GM18511 (cell line): ENCODE measurements at regions not wholly inside any gene's neighbourhood (a gene's known extent, or its start where the extent isn't known, plus 50 kb on each side); places are given as distances from the start of the nearest gene placed in this dataset.

Experiments used
- ATAC-seq: cut with Tn5 transposase; IDR thresholded peaks from one replicate; pipeline ENCODE4 v1.9.1; 2021; ENCODE audit warnings: mild to moderate bottlenecking, moderate library complexity; ENCODE audit not compliant: unreplicated experiment

GRCh38 chr18:30376515-30376914 lies 666.0 kb downstream of the DSC3 start:
- ATAC-seq: no peak

- no peak for ATAC-seq
Observed at GRCh38 chr18:30361864-30362540, 680.5 kb downstream of the DSC3 start.

GRCh38 chr18:30359521-30359920 lies 683.0 kb downstream of the DSC3 start:
- no peak for ATAC-seq

- ATAC-seq: no peak
Observed at GRCh38 chr18:30358555-30358954, 684.0 kb downstream of the DSC3 start.

- ATAC-seq: no peak
Observed at GRCh38 chr18:30352551-30353168, 689.9 kb downstream of the DSC3 start.

GRCh38 chr18:30350263-30350662 lies 692.3 kb downstream of the DSC3 start:
- ATAC-seq: no peak

DNA sequence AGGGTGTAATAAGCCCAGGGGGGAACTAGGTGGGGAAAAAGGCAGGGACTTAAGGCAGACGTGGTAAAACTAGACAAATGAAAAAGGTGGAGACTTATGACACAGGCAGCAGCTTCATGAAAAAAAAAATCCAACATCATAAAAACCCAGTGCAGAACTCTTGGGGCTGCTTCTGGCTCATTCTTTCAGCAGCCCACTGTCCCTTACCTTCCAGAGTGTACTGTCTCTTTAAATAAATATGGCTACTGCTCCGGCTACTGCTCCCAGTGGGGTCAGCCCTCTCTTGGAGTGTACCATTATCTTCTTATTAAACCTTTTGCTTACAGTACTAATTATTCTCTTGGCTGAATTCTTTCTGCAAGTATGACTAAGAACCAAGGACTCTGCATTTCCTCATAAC lies 699.5 kb downstream of the DSC3 start:
- no peak for ATAC-seq

- ATAC-seq: no peak
Observed at GRCh38 chr18:30342675-30343074, 699.9 kb downstream of the DSC3 start.

DNA sequence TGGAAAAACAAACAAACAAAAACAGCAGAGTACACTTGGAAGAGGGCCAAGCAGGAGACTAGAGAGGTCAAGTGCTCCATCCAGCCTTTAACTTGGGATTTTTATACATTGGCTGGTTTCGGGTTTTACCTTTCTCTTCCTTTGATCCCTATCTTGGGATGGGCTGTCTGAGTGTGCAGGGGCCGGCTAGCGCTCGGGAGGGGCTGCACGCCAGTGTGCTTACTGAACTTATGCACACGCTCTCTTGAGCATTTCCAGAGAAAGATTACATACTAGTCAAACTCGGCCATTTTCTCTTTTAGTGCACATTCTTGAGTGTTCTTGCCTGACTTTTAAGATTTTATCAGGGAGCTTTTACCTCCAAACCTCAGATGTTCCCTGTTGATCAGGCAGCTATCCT lies 707.8 kb downstream of the DSC3 start:
- ATAC-seq: no peak

DNA sequence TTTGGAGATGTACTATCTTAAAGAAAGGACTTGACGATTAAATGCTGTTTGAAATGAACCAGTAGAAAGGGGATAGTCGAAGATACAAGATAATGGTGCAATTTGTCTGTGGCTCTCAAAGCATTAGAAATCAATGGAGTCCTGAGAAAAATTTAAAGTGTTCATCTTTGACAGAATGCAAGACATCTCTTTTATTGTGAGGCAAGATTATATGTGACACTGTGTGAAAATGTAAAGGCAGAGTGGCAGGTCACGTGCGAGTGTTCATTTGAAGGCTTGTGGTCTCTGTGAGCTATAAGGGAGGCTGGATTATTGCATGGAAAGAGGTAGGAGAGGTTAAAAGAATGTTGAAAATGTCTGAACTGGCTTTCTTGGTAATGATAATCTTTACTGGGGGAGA lies 709.2 kb downstream of the DSC3 start:
- ATAC-seq: no peak

- no peak for ATAC-seq
Observed at GRCh38 chr18:30328839-30329238, 713.7 kb downstream of the DSC3 start.

DNA sequence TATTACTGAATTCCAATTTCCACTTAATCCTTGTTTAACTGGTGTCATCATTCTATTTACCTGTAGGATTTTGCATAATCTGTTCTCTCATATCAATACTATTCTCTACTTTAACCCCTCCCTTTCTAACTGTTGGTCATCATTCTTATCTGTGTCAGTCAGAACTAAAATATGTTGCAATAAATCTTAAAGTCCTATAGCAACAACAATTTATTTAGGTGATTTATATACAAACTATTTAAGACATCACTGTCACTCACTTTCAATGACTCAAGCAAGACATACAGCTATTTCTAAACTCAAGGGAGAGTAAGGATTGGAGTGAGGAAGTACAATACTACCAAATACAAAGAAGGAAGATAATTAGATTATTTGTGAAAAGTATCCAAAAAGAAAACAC lies 740.4 kb downstream of the DSC3 start:
- ATAC-seq: no peak

DNA sequence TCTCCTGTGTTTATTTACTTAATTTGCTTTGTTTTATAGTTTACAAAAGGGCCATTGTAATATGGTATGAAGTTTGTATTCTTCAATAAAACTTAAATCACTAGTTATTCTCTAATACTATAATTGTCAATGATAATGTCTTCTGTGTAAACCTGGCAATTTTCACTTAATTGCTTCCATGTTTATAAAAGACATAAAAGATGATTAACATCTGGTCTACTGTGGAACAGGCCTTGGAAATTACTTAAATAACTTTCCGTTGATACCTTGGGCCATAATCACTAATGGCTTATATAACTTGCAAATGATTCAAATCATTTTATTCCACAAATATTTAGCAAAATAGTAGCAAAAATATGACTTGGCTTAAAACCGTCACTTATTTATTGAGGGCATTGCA lies 743.8 kb downstream of the DSC3 start:
- no peak for ATAC-seq

DNA sequence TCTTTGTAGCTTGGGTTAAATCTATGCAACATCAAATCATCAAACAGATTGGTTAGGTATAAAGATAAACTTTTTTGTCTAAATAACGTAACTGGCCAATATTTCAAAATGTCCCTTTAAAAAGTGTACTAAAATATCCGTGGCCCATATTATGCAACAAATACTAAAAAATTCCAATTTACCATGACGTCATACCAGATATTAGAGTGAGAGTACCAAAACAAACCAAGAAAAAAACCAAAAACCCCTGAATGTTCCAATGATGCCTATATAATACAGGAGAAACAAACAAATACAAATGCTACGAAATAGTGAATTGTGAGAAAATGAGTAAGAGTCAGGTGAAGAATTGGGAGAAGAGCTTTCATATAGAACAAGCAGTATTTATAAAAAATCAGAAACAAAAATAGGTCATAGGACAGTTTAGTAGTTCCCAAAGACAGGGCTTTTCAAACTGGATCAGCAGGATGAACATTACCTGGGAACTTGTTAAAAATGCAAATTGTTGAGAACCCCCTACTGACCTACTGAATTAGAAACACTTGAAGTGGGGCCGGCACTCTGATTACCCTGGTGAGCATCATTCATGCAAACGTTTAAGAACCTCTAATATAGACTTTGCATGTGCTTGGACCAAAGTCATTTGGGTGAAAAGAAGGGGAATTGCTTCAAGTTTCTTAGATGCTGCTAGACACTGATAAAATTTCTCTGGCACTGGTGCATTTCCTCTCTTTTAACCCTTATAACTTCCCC lies 753.7 kb downstream of the DSC3 start:
- no peak for ATAC-seq

- ATAC-seq: no peak
Observed at GRCh38 chr18:30280861-30281470, 761.6 kb downstream of the DSC3 start.

DNA sequence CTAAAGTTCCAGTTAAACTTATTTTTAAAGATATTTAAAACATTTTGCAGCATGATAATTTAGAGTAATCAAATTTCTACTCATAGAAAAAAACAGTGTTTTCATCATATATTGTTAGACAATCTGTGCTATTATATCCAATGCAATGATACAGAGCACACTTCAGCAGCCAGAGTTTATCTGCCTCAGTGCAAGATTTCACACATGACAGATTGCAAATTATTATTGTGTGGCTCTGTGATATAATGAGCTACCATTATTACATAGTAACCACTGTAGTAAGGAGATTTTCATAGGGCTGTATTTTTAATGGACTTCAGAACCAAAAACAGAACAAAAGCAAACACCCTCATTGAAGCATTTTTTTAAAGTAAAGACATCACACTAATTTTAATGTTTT lies 762.4 kb downstream of the DSC3 start:
- ATAC-seq: no peak

GRCh38 chr18:30277676-30278075 lies 764.9 kb downstream of the DSC3 start:
- ATAC-seq: no peak

GRCh38 chr18:30271716-30272115 lies 770.8 kb downstream of the DSC3 start:
- ATAC-seq: no peak

DNA sequence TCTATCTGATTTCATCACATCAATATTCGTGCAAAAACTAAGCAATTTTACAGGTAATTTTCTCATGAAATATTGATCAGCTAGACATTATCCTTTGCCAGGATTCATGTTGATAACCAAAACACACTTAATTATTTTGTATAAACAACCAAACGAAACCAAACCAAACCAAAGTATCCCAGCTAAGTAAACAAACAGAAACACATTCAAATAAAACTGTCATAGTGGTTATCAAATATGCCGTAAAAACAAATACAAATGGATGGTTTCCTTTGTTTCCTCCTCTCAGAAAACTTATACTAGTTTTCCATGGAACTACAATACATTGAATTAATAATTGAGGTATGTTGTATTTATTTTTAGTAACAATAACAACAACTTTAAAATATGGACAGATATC lies 777.4 kb downstream of the DSC3 start:
- ATAC-seq: no peak

GRCh38 chr18:30254331-30254730 lies 788.2 kb downstream of the DSC3 start:
- no peak for ATAC-seq

- ATAC-seq: no peak
Observed at GRCh38 chr18:30248056-30248455, 794.5 kb downstream of the DSC3 start.
